Stimulated activated CD8-positive, alpha-beta memory T cell treated with anti-CD3 and anti-CD28 coated beads, Interleukin-2, amount 100 ng/mL, for 48 hours (primary cell): ENCODE measurements at regions not wholly inside any gene's neighbourhood (a gene's known extent, or its start where the extent isn't known, plus 50 kb on each side); places are given as distances from the start of the nearest gene placed in this dataset.
"Not testable (repeated sequence)": the region's sequence is repeated elsewhere in the genome, so short reads cannot be mapped to it uniquely, and the experiment has no call there.

Source experiments
- DNase-seq, 2 donors: peaks; one replicate each; pipeline ENCODE4 v3.0.0-alpha.2; 2020; ENCODE audit warnings: low read depth in 2 of 2

GRCh38 chr17:30731210-30732132 is 93.0 kb downstream of the CRLF3 start:
- peak; percentile 77 to 79 for DNase-seq

DNA sequence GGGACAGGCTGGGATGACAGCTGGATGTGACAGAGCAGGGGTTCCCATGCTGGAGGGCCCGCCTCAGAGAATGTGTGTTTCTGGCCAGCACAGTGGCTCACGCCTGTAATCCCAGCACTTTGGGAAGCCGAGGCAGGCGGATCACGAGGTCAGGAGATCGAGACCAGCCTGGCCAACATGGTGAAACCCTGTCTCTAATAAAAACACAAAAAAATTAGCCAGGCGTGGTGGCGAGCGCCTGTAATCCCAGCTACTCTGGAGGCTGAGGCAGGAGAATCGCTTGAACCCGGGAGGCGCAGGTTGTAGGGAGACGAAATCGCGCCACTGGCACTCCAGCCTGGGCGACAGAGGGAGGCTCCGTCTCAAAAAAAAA is 93.7 kb downstream of the CRLF3 start:
- not testable (repeated sequence) for DNase-seq

DNA sequence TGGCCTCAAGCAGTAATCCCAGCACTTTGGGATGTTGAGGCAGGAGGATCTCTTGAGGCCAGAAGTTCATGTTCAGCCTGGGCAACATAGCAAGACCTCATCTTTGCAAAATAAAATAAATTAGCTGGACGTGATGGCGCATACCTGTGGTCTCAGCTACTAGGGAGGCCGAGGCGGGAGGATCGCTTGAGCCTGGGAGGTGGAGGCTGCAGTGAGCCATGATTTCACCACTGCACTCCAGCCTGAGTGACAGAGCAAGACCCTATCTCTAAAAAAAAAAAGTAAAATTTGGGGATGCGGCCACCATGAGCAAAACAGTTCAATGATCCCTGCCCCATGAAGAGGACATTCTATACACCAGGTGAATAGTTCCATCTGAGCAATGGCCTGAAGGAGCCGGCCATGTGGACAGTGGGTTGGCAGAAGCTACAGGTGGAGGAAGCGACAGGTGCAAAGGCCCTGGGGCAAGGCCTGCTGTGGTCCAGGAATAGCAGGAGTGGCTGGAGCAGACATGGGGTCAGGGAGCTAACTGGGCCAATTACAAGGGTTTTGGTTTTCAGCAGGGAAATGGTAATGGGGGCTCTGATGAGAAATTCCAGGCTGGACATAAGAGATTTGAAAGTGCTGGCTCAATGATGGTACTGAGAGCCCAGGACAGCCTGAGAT is 94.2 kb downstream of the CRLF3 start:
- not testable (repeated sequence) for DNase-seq

DNA sequence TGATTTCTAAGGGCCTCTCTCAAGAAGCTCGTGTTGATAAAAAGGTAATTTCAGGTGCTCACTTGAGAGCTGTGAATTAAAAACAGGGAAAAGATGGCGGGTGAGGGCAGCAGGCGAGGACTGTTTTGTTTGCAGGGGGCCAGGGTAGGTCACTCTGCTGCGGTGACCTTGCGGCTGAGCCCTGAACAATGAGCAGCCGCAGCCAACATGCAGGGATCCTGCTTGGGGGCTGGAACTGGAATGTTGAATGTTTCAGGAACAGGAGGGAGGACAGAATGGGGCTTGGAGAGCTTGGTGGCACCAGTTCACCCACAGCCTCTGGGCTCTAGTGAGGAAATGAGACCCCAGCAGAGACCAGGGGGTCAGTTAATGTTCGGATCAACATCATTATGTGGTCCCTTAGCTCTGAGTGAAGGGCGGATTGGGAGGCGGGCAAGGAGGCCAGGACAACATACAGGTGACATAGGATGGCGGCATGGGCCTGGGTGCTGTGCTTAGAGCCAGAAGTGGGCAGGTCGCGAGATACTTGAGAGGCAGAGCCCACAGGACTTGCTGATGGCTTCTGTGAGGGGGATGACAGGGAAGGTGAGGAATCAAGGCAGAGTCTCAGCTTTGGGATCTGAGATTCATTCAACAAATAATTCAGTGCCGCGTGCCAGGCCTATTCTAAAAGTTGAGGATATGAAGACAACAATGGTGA is 94.9 kb downstream of the CRLF3 start:
- DNase-seq, result not testable (repeated sequence)

DNA sequence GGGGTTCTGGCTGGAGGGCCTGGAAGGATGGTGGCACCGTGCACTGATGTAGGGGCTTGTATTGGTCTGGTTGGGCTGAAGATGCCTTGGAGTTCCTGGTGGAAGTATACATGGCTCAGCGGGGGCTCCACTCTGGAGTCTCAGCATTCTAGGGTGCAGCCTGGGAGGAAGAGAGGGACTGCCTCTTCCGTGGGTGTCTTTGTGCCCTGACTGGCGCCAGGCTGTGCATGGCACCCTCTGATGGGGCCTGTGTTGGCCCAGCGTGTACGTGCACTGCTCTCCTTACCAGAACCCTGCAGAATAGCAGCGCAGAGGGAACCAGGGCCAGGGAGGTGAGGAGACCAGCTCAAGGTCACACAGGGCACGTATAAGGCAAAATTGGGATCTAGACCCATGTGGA is 97.0 kb downstream of the CRLF3 start:
- DNase-seq, result not testable (repeated sequence)

DNA sequence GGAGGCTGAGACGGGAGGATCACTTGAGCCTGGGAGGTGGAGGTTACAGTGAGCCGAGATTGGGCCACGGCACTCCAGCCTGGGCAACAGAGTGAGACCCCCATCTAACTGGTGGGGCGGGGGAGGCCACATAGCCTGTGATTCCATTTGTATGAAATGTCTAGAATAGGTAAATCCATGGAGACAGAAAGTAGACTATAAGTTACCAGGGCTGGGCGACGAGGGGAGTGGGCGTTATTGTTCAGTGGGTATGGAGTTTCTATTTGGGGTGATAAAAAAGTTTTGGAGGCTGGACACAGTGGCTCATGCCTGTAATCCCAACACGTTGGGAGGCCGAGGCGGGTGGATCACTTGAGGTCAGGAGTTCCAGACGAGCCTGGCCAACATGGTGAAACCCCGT is 97.8 kb downstream of the CRLF3 start:
- DNase-seq, result not testable (repeated sequence)

DNA sequence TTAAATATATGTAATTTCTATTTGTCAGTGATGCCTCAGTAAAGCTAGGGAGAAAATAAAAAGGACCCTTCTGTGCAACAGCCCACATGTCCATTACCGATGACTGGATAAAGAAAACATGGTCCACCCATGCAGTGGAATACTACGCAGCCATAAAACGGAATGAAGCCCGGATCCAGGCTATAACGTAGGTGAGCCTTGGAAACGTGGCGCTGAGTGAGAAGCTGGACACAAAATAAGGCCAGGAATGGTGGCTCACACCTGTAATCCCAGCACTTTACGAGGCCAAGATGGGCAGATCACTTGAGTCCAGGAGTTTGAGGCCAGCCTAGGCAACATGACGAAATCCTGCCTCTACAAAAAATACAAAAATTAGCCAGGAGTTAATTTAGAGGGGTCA is 98.2 kb downstream of the CRLF3 start:
- DNase-seq, result not testable (repeated sequence)

DNA sequence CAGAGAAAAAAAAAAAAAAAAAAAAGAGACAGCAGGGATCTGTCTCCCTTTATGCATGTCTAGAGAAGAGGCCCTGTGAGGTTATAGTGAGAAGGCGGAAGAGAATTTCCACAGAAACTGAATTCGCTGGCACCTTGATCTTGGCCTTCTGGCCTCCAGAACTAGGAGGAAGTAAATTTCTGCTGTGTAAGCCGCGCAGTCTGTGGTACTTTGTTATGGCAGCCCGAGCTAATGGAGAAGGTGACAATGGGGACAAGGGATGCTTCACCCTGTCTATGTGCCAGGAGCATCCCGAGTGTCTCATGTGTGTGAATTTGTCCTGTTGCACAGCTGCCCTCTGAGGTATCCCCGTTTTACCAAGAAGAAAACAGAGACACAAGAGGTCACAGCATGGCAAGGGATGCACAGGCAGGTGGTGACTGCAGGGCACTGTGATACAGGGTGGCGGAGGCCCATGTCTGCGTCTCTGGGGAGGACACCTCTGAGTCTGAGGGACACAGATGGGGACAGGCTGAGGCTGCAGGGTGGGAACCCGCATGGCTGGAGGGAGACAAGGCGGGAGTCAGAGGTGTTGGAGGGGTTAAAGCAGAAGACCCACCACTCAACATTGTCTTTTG is 100.3 kb downstream of the CRLF3 start:
- not testable (repeated sequence) for DNase-seq

DNA sequence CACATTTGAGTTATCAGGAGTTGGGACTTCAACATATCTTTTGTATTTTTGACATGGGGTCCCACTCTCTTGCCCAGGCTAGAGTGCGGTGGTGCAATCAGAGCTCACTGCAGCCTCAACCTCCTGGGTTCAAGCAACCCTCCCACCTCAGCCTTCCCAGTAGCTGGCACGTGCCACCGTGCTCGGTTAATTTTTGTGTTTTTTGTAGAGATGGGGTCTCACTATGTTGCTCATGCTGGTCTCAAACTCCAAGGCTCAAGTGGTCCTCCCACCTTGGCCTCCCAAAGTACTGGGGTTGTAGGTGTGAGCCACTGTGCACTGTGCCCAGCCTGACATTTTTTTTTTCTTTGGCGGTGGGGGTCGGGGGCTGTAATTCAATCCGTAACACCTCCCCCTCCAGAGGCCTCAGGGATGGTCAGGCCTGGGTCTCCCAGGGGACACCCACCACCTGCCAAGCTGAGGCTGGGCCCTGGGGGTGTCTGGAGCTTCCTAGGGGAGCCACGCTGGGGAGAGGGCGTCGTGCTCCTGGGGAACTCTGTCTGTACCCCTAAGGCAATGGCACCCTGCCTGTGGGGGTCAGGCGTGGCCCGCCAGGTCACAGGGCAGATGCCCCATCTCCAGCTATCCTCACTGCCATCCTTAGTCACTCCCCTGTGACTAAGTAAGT is 102.2 kb downstream of the CRLF3 start:
- not testable (repeated sequence) for DNase-seq

DNA sequence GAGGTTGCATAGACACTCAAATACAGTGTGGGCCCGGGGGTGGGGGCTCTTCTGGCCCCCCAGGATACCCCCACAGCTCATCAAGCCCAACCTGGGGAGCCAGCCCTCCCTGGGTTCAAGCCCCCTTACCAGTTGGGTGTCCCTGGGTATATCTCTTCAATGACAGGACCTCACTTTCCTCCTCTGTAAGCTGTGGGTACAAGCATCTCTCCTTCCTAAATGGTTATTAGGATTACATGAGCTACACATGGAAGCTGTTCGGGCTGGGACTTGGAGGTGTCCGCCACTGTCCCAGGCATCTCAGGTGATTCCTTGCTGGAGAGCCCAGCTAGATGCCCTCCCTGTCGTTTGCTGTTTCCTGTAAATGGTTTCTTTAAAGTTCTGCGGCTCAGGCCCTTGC is 103.5 kb downstream of the CRLF3 start:
- not testable (repeated sequence) for DNase-seq

DNA sequence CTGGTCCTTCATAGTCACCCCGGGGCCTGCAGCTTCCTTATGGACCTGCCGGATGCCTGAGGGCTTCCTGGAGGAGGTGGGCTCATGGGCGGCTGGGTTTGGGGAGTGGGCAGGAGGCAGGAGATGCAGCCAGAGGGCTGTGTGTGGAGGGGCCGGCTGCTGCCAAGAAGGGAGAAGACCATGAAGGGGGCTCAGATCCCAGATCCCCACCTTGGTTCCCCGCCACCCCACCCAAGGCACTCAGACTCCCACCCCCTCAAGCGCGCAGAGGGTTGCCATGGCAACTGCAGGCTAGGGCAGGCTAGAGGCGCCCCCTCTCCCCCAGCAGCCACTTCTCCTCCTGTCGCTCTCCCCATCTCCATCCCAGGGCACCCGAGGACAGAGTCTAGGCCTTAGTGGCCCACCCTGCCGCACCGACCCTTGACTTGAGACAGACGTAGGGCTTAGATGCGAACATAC is 104.5 kb downstream of the CRLF3 start:
- no peak for DNase-seq

GRCh38 chr17:30719131-30719973 is 105.1 kb downstream of the CRLF3 start:
- peak; percentile 68 to 73 for DNase-seq

- not testable (repeated sequence) for DNase-seq
Measured at GRCh38 chr17:30718691-30719090, 105.8 kb downstream of the CRLF3 start.

GRCh38 chr17:30718099-30718447 is 106.4 kb downstream of the CRLF3 start:
- not testable (repeated sequence) for DNase-seq

DNA sequence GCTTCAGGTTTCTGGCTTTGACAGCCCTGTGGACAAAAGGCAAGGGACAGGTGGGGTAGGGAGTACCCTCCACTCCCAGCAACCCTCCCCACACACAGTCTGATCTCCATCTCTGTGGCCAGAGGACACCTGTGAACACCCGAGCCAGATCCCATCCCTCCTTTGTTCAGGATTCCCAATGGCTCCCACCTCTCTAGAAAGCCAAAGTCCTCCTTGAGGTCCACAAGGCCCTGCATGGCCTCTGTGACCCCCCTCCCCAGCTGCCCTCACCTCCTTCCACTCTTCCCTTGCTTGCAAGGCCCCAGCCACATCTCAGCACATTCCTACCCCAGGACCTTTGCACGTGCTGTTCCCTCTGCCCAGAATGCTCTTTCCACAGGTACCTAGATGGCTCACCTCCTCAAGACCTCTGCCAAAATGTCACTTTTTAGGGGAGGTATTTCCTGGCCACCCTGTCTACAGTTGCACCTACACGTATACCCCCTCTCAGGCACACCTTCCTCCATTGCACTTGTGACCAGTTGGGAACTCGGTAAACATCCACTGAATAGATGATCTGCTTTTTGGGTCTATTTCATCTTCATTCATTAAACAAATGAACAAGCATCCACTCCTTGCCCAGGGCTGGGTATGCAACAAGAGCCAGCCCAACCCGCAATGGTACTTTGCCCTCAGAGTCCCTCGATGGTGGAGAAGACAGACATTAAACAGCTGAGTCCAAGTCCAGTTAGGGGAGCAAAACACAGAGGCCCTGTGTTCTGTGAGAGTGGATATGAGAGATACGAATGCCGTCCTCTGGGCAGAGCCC is 107.0 kb downstream of the CRLF3 start:
- no peak for DNase-seq

- peak in 1 of 2 donors; percentile 13 for DNase-seq
Measured at GRCh38 chr17:30716461-30717290, 107.8 kb downstream of the CRLF3 start.

DNA sequence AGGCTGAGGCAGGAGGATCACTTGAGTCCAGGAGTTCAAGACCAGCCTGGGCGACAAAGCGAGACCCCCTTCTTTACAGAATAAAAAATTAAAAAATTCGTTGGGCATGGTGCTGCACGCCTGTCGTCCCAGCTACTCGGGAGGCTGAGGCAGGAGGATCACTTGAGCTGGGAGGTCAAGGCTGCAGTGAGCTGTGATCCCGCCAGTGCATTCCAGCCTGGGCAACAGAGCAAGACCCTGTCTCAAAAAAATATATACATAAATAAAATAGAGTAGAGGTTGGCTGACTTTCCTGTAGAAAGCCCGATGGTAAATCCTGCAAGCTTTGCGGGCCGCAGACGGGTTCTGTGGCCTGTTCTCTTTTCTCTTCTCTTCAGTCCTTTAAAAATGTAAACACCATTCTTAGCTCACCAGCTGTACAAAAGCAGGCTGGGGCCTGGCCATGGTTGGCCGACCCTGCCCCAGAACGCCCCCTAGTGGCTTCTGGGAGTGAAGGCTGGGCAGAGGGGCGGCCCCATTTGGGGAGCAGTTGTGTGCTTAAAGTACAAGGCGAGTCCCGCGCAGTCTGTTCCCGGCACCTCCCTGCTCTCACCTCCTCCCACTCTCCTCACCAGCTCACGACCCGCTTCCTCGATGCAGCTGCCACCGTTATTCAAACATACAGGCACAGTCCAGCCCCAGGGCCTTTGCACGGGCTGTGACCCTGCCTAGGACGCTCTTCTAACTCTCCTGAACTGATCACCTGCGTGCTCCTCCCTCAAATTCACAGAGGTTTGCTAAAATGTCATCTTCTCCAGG is 109.5 kb downstream of the CRLF3 start:
- DNase-seq, result peak; percentile 27 to 43

DNA sequence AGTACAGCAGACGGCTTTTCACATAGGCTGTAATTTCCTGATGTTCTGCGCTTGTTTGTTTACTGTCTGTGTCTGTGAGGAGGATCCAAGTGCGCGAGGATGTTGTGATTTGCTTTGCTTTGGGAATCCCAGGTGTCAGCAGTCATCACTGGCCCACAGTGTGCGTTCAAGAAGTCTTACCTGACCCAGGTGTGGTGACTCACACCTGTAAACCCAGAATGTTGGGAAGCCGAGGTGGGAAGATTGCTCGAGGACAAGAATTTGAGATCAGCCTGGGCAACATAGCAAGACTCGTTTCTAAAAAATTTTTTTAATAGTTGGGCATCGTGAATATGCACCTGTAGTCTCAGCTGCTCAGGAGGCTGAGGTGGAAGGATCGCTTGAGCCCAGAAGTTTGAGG is 110.7 kb downstream of the CRLF3 start:
- DNase-seq, result not testable (repeated sequence)
